Heart left ventricle (tissue), 16 donors: ENCODE measurements at regions not wholly inside any gene's neighbourhood (a gene's known extent, or its start where the extent isn't known, plus 50 kb on each side); places are given as distances from the start of the nearest gene placed in this dataset.
"Not testable (repeated sequence)": the region's sequence is repeated elsewhere in the genome, so short reads cannot be mapped to it uniquely, and the experiment has no call there.

ENCODE experiments used
- ATAC-seq, 4 donors: fragments of 200-7000 bp; cut with Tn5 transposase; one replicate each; pipeline ENCODE4 v1.9.1; 2020 to 2022; ENCODE audit warnings: moderate library complexity in 4 of 4, mild to moderate bottlenecking in 3 of 4, moderate number of reproducible peaks in 1 of 4
- DNase-seq, 5 donors: peaks; one replicate each; pipeline ENCODE4 v3.0.0-alpha.2; 2020
- H3K27ac ChIP-seq, 12 donors: fragments of 200-600 bp; sonication (generic) in 4 of 12; one replicate each; pipeline versions ENCODE4 v1.5.0 to v1.8.0; 2016 to 2022; ENCODE audit warnings: mild to moderate bottlenecking in 2 of 12
- H3K27me3 ChIP-seq, 9 donors: fragments of 200-600 bp; sonication (generic) in 2 of 9; one replicate each; pipeline versions ENCODE4 v1.5.1 to v1.8.0; 2016 to 2022; ENCODE audit warnings: mild to moderate bottlenecking in 3 of 9
- H3K36me3 ChIP-seq, 9 donors: fragments of 200-600 bp; sonication (generic) in 2 of 9; one replicate each; pipeline versions ENCODE4 v1.5.0 to v1.8.0; 2018 to 2022; ENCODE audit warnings: mild to moderate bottlenecking in 2 of 9
- H3K4me1 ChIP-seq, 12 donors: fragments of 200-600 bp; sonication (generic) in 4 of 12; one replicate each; pipeline versions ENCODE4 v1.5.0 to v1.8.0; 2016 to 2022; ENCODE audit warnings: mild to moderate bottlenecking in 3 of 12
- H3K4me3 ChIP-seq, 12 donors: fragments of 200-600 bp; sonication (generic) in 4 of 12; one replicate each; pipeline versions ENCODE4 v1.5.0 to v1.8.0; 2017 to 2022; ENCODE audit warnings: mild to moderate bottlenecking in 9 of 12, moderate library complexity in 4 of 12
- H3K9me3 ChIP-seq, 12 donors: fragments of 200-600 bp; sonication (generic) in 4 of 12; one replicate each; pipeline versions ENCODE4 v1.5.0 to v1.8.0; 2016 to 2022; ENCODE audit warnings: mild to moderate bottlenecking in 1 of 12
- POLR2A ChIP-seq, 2 donors: fragments of 450-650 bp; IDR thresholded peaks; one replicate each; pipeline ENCODE4 v1.6.1; 2017; ENCODE audit warnings: antibody characterized with exemption in 2 of 2, mild to moderate bottlenecking in 2 of 2, moderate library complexity in 2 of 2
- WGBS, 4 donors: extraction: QIAGEN DNeasy Blood & Tissue Kit in 2 of 4; methylation state at CpG; one replicate each; pipeline versions ENCODE4 v1.1.5 to v1.1.7; 2013 to 2018; 5-methylcytosine and 5-hydroxymethylcytosine counted together
- intact Hi-C, 10 donors: fragments of 100-400 bp; cut with DNase I; formaldehyde crosslinking; loops; one replicate each; pipeline versions ENCODE4 v1.11.1 to v1.14.2; 2022
- TF ChIP-seq, protein P1 (sequence below), 12 donors: fragments of 200-600 bp; sonication (generic) in 4 of 12; IDR thresholded peaks; one replicate each; pipeline versions ENCODE4 v1.5.0 to v1.8.0; 2018 to 2022; ENCODE audit warnings: antibody characterized with exemption in 12 of 12, mild to moderate bottlenecking in 5 of 12
- donor health status: ischemic (EF 13 %, LVEDD 7.1; RV severe dilation, severe dysfunction).
- donor health status: healthy with polysubstance abuse.
- donor health status: DM: no; HTN: yes; CAD: no.
- donor health status: DM: no; HTN: no; CAD: no.
- donor health status: ischemic (EF 25% LVEDD 6.9; RV normal size, moderate dysfunction).
- donor health status: ischemic (EF 25% LVEDD 5.7; RV mildly dilated, moderate dysfunction).
- donor health status: healthy.
- donor health status: DM: yes; HTN: yes; CAD: no.
- donor health status: ischemic (EF 35%, LVEDD 5.7; RV mildly dilated, moderate dysfunction).
- donor health status: nonischemic (EF 11% LVEDD 7.7; RV severe dilation, severe dysfunction).
- donor health status: DM: yes; HTN: yes; CAD: no.
- donor health status: PGD.
- donor health status: ischemic (EF 29% LVEDD 5.4; RV normal size, mild dysfunction).
- donor health status: nonischemic (EF 23%, LVEDD 6.1; RV moderate dilation, normal function).

GRCh38 chr20:7174554-7174953, 407.1 kb downstream of the BMP2 start:
- TF ChIP-seq, protein P1, sequence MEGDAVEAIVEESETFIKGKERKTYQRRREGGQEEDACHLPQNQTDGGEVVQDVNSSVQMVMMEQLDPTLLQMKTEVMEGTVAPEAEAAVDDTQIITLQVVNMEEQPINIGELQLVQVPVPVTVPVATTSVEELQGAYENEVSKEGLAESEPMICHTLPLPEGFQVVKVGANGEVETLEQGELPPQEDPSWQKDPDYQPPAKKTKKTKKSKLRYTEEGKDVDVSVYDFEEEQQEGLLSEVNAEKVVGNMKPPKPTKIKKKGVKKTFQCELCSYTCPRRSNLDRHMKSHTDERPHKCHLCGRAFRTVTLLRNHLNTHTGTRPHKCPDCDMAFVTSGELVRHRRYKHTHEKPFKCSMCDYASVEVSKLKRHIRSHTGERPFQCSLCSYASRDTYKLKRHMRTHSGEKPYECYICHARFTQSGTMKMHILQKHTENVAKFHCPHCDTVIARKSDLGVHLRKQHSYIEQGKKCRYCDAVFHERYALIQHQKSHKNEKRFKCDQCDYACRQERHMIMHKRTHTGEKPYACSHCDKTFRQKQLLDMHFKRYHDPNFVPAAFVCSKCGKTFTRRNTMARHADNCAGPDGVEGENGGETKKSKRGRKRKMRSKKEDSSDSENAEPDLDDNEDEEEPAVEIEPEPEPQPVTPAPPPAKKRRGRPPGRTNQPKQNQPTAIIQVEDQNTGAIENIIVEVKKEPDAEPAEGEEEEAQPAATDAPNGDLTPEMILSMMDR (IDR thresholded peaks at IDR 0.05), result no peak
- no peak for TF ChIP-seq POLR2A (IDR thresholded peaks at IDR 0.05)
- intact Hi-C loops, result loop anchor here in 2 of 10 donors (10.0 kb wide), 2 partner anchors 100 to 110 kb away; no protein-coding TSS in a partner anchor
- WGBS, 4 donors, result 66 to 83% (median 78%) methylated on average over 2 of the region's 2 CpGs

GRCh38 chr20:7175827-7176226, 408.3 kb downstream of the BMP2 start:
- DNase-seq, H3K9me3 ChIP-seq, H3K36me3 ChIP-seq, H3K27me3 ChIP-seq, H3K27ac ChIP-seq, ATAC-seq, H3K4me3 ChIP-seq, H3K4me1 ChIP-seq: not testable (repeated sequence)
- intact Hi-C loops, result loop anchor here in 2 of 10 donors (10.0 kb wide), 2 partner anchors 99 to 109 kb away; no protein-coding TSS in a partner anchor
- WGBS, 4 donors, result 58 to 76% (median 74%) methylated on average over 1 of the region's 1 CpG

More at GRCh38 chr20:7174554-7174953, 407.1 kb downstream of the BMP2 start:
- no peak overlapping the region for H3K27ac ChIP-seq
- H3K9me3 ChIP-seq, result peaks cover 0 to 5% (median 0%) of the 10 kb centered on the region in 12 donors
- no peak overlapping the region for H3K4me3 ChIP-seq
- H3K4me1 ChIP-seq, result no peaks in the 10 kb centered on the region
- no peaks in the 10 kb centered on the region for H3K36me3 ChIP-seq
- no peaks in the 10 kb centered on the region for H3K27me3 ChIP-seq
- ATAC-seq, result no peak
- DNase-seq, result no peak

- no peak for ATAC-seq
- Histone ChIP-seq H3K4me3 (no peak overlapping the region), H3K27me3 (no peaks in the 10 kb centered on the region), H3K27ac (no peak overlapping the region), H3K9me3 (peaks cover 0 to 18% (median 0%) of the 10 kb centered on the region in 12 donors), H3K4me1 (no peaks in the 10 kb centered on the region), H3K36me3 (no peaks in the 10 kb centered on the region)
- no peak for DNase-seq
- 80 to 85% (median 83%) methylated on average over 2 of the region's 2 CpGs for whole genome bisulfite sequencing, 4 donors
- intact Hi-C loops, result loop anchor here in 2 of 10 donors (10.0 kb wide), 2 partner anchors 97 to 107 kb away; no protein-coding TSS in a partner anchor
- TF ChIP-seq, protein P1 (IDR thresholded peaks at IDR 0.05), result no peak
Measured at GRCh38 chr20:7178004-7178403, 410.5 kb downstream of the BMP2 start.

GRCh38 chr20:7180256-7181045, 413.0 kb downstream of the BMP2 start:
- no peak for TF ChIP-seq POLR2A (IDR thresholded peaks at IDR 0.05)
- TF ChIP-seq, protein P1 (IDR thresholded peaks at IDR 0.05), result no peak
- intact Hi-C loops, result no loop called here
- H3K9me3 ChIP-seq, result peaks cover 0 to 18% (median 0%) of the 10 kb centered on the region in 12 donors
- no peaks in the 10 kb centered on the region for H3K36me3 ChIP-seq
- no peaks in the 10 kb centered on the region for H3K4me1 ChIP-seq
- no peak overlapping the region for H3K4me3 ChIP-seq
- H3K27me3 ChIP-seq, result no peaks in the 10 kb centered on the region
- DNase-seq (no peak), ATAC-seq (no peak)
- no peak overlapping the region for H3K27ac ChIP-seq
- WGBS, 4 donors, result 63 to 68% (median 67%) methylated on average over 4 of the region's 4 CpGs
